ENCODE measurements at regions not wholly inside any gene's neighbourhood (a gene's known extent, or its start where the extent isn't known, plus 50 kb on each side); places are given as distances from the start of the nearest gene placed in this dataset.

- Mint-ChIP-seq H3K9me3 (ENCODE audit: unreplicated experiment) (no peaks in the 10 kb centered on the region), H3K36me3 (ENCODE audit: low read depth, unreplicated experiment) (no peaks in the 10 kb centered on the region), H3K27me3 (ENCODE audit: unreplicated experiment) (peaks cover 3% of the 10 kb centered on the region), H3K4me1 (ENCODE audit: unreplicated experiment) (peaks cover 15% of the 10 kb centered on the region), H3K4me3 (ENCODE audit: unreplicated experiment) (no peak overlapping the region), H3K27ac (ENCODE audit: unreplicated experiment) (no peak overlapping the region)
- TF ChIP-seq, protein P1, sequence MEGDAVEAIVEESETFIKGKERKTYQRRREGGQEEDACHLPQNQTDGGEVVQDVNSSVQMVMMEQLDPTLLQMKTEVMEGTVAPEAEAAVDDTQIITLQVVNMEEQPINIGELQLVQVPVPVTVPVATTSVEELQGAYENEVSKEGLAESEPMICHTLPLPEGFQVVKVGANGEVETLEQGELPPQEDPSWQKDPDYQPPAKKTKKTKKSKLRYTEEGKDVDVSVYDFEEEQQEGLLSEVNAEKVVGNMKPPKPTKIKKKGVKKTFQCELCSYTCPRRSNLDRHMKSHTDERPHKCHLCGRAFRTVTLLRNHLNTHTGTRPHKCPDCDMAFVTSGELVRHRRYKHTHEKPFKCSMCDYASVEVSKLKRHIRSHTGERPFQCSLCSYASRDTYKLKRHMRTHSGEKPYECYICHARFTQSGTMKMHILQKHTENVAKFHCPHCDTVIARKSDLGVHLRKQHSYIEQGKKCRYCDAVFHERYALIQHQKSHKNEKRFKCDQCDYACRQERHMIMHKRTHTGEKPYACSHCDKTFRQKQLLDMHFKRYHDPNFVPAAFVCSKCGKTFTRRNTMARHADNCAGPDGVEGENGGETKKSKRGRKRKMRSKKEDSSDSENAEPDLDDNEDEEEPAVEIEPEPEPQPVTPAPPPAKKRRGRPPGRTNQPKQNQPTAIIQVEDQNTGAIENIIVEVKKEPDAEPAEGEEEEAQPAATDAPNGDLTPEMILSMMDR (IDR thresholded peaks at IDR 0.05; ENCODE audit: unreplicated experiment), result no peak
- DNase-seq (ENCODE audit: low spot score), result no peak
Measured at GRCh38 chr12:113561068-113561780, 89.6 kb upstream of the LHX5 start.

- Mint-ChIP-seq H3K4me3 (ENCODE audit: unreplicated experiment) (no peak overlapping the region), H3K27me3 (ENCODE audit: unreplicated experiment) (peaks cover 3% of the 10 kb centered on the region), H3K4me1 (ENCODE audit: unreplicated experiment) (peaks cover 11% of the 10 kb centered on the region), H3K36me3 (ENCODE audit: low read depth, unreplicated experiment) (no peaks in the 10 kb centered on the region), H3K27ac (ENCODE audit: unreplicated experiment) (no peak overlapping the region), H3K9me3 (ENCODE audit: unreplicated experiment) (no peaks in the 10 kb centered on the region)
- TF ChIP-seq, protein P1 (IDR thresholded peaks at IDR 0.05; ENCODE audit: unreplicated experiment), result no peak
- DNase-seq (ENCODE audit: low spot score), result no peak
Measured at GRCh38 chr12:113559466-113559865, 87.8 kb upstream of the LHX5 start.

- Mint-ChIP-seq H3K9me3 (ENCODE audit: unreplicated experiment) (no peaks in the 10 kb centered on the region), H3K27me3 (ENCODE audit: unreplicated experiment) (peaks cover 3% of the 10 kb centered on the region), H3K36me3 (ENCODE audit: low read depth, unreplicated experiment) (no peaks in the 10 kb centered on the region), H3K27ac (ENCODE audit: unreplicated experiment) (no peak overlapping the region), H3K4me1 (ENCODE audit: unreplicated experiment) (peaks cover 11% of the 10 kb centered on the region), H3K4me3 (ENCODE audit: unreplicated experiment) (no peak overlapping the region)
- no peak for DNase-seq (ENCODE audit: low spot score)
- TF ChIP-seq, protein P1 (IDR thresholded peaks at IDR 0.05; ENCODE audit: unreplicated experiment), result no peak
Measured at GRCh38 chr12:113555226-113555625, 83.6 kb upstream of the LHX5 start.

DNA sequence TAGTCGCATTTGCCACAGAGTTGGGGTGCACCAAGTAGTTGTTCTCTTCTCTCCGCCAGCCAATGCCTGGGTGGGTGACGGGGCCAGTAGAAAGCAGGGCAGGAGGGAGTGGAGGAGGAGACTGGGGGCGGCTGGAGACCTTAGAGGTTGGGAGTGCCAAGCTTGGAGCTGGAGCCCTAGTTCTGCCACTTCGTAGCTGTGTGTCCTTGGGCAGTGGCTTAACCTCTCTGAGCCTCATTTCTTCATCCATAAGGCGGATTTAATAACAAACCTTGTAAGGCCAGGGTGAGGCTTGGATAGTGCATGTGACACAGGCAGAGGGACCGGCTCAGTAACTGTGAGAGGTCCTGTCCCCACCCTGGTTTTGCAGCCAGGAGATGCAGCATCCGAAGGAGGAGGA lies 81.1 kb upstream of the LHX5 start:
- TF ChIP-seq, protein P1 (IDR thresholded peaks at IDR 0.05; ENCODE audit: unreplicated experiment), result no peak
- H3K9me3 Mint-ChIP-seq (ENCODE audit: unreplicated experiment), result no peaks in the 10 kb centered on the region
- DNase-seq (ENCODE audit: low spot score), result no peak
- no peaks in the 10 kb centered on the region for H3K36me3 Mint-ChIP-seq (ENCODE audit: low read depth, unreplicated experiment)
- H3K4me1 Mint-ChIP-seq (ENCODE audit: unreplicated experiment), result peaks cover under 1% of the 10 kb centered on the region
- peaks cover 2% of the 10 kb centered on the region for H3K27me3 Mint-ChIP-seq (ENCODE audit: unreplicated experiment)
- H3K27ac Mint-ChIP-seq (ENCODE audit: unreplicated experiment), result no peak overlapping the region
- no peak overlapping the region for H3K4me3 Mint-ChIP-seq (ENCODE audit: unreplicated experiment)

DNA sequence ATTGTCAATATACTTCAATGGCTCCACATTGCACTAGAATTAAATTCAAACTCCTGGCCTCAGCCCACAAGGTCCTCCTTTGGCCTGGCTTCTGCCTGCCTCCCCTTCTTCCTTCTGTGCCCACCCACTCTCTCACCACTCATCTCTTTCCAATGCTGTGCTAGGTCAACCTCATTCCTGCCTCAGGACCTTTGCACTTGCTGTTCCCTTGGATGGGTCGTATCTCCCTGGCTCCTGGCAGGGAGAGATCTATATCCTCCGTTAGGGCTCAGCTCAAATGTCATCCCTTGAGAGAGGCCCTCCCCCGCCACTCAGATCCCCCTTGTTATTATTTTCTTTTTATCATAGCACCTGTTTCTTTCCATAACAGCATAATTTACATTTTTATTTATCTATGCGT lies 79.9 kb upstream of the LHX5 start:
- H3K27me3 Mint-ChIP-seq (ENCODE audit: unreplicated experiment), result peaks cover 7% of the 10 kb centered on the region

More for the DNA sequence above, 79.9 kb upstream of the LHX5 start:
- H3K36me3 Mint-ChIP-seq (ENCODE audit: low read depth, unreplicated experiment), result no peaks in the 10 kb centered on the region
- no peak overlapping the region for H3K4me3 Mint-ChIP-seq (ENCODE audit: unreplicated experiment)
- no peak overlapping the region for H3K27ac Mint-ChIP-seq (ENCODE audit: unreplicated experiment)
- no peaks in the 10 kb centered on the region for H3K4me1 Mint-ChIP-seq (ENCODE audit: unreplicated experiment)
- no peak for DNase-seq (ENCODE audit: low spot score)
- TF ChIP-seq, protein P1 (IDR thresholded peaks at IDR 0.05; ENCODE audit: unreplicated experiment), result no peak
- no peaks in the 10 kb centered on the region for H3K9me3 Mint-ChIP-seq (ENCODE audit: unreplicated experiment)
